ENCODE measurements at regions not wholly inside any gene's neighbourhood (a gene's known extent, or its start where the extent isn't known, plus 50 kb on each side); places are given as distances from the start of the nearest gene placed in this dataset.

GRCh38 chr13:67614013-67614412, 383.9 kb upstream of the PCDH9 start:
- Histone ChIP-seq H3K9ac (no peak overlapping the region), H2AFZ (ENCODE audit: low read depth) (no peak overlapping the region), H3K36me3 (ENCODE audit: insufficient read depth) (no peaks in the 10 kb centered on the region), H3K4me3 (IDR thresholded peaks at IDR 0.05; ENCODE audit: insufficient read depth, low read depth, low read length) (no peak overlapping the region), H3K79me2 (ENCODE audit: insufficient read depth, low read depth) (no peaks in the 10 kb centered on the region), H3K27me3 (ENCODE audit: insufficient read depth, low read depth) (no peaks in the 10 kb centered on the region), H3K4me1 (ENCODE audit: low read depth, poor library complexity, severe bottlenecking) (no peaks in the 10 kb centered on the region), H3K4me2 (no peak overlapping the region), H4K20me1 (ENCODE audit: insufficient read depth) (no peaks in the 10 kb centered on the region), H3K27ac (no peak overlapping the region)
- TF ChIP-seq CTCF (conservative IDR thresholded peaks at IDR 0.05; ENCODE audit: low read depth, low read length): no peak

GRCh38 chr13:67588607-67589006, 358.5 kb upstream of the PCDH9 start:
- H3K36me3 ChIP-seq (ENCODE audit: insufficient read depth): no peaks in the 10 kb centered on the region
- H3K4me3 ChIP-seq (IDR thresholded peaks at IDR 0.05; ENCODE audit: insufficient read depth, low read depth, low read length): no peak overlapping the region
- H3K27ac ChIP-seq: no peak overlapping the region
- no peak overlapping the region for H2AFZ ChIP-seq (ENCODE audit: low read depth)
- no peaks in the 10 kb centered on the region for H3K27me3 ChIP-seq (ENCODE audit: insufficient read depth, low read depth)
- no peaks in the 10 kb centered on the region for H3K4me1 ChIP-seq (ENCODE audit: low read depth, poor library complexity, severe bottlenecking)
- no peaks in the 10 kb centered on the region for H4K20me1 ChIP-seq (ENCODE audit: insufficient read depth)
- H3K4me2 ChIP-seq: no peak overlapping the region
- no peak overlapping the region for H3K9ac ChIP-seq
- H3K79me2 ChIP-seq (ENCODE audit: insufficient read depth, low read depth): no peaks in the 10 kb centered on the region
- TF ChIP-seq CTCF (conservative IDR thresholded peaks at IDR 0.05; ENCODE audit: low read depth, low read length): no peak

GRCh38 chr13:67577361-67577760, 347.2 kb upstream of the PCDH9 start:
- no peak overlapping the region for H3K27ac ChIP-seq
- no peak for TF ChIP-seq CTCF (conservative IDR thresholded peaks at IDR 0.05; ENCODE audit: low read depth, low read length)
- H3K4me2 ChIP-seq: no peak overlapping the region
- H3K36me3 ChIP-seq (ENCODE audit: insufficient read depth): no peaks in the 10 kb centered on the region
- H2AFZ ChIP-seq (ENCODE audit: low read depth): no peak overlapping the region
- no peak overlapping the region for H3K9ac ChIP-seq
- H4K20me1 ChIP-seq (ENCODE audit: insufficient read depth): no peaks in the 10 kb centered on the region
- H3K27me3 ChIP-seq (ENCODE audit: insufficient read depth, low read depth): no peaks in the 10 kb centered on the region
- no peak overlapping the region for H3K4me3 ChIP-seq (IDR thresholded peaks at IDR 0.05; ENCODE audit: insufficient read depth, low read depth, low read length)
- H3K4me1 ChIP-seq (ENCODE audit: low read depth, poor library complexity, severe bottlenecking): peaks cover 10% of the 10 kb centered on the region
- H3K79me2 ChIP-seq (ENCODE audit: insufficient read depth, low read depth): no peaks in the 10 kb centered on the region

GRCh38 chr13:67574320-67575233, 344.4 kb upstream of the PCDH9 start:
- TF ChIP-seq CTCF (conservative IDR thresholded peaks at IDR 0.05; ENCODE audit: low read depth, low read length): no peak
- H3K9ac ChIP-seq: no peak overlapping the region
- no peak overlapping the region for H3K4me3 ChIP-seq (IDR thresholded peaks at IDR 0.05; ENCODE audit: insufficient read depth, low read depth, low read length)
- no peak overlapping the region; the same call in 1 of the 2 replicates for H2AFZ ChIP-seq (ENCODE audit: low read depth)
- no peaks in the 10 kb centered on the region for H3K27me3 ChIP-seq (ENCODE audit: insufficient read depth, low read depth)
- no peaks in the 10 kb centered on the region for H4K20me1 ChIP-seq (ENCODE audit: insufficient read depth)
- no peaks in the 10 kb centered on the region for H3K79me2 ChIP-seq (ENCODE audit: insufficient read depth, low read depth)
- H3K4me1 ChIP-seq (ENCODE audit: low read depth, poor library complexity, severe bottlenecking): peaks cover 10% of the 10 kb centered on the region
- no peaks in the 10 kb centered on the region for H3K36me3 ChIP-seq (ENCODE audit: insufficient read depth)
- H3K27ac ChIP-seq: no peak overlapping the region
- no peak overlapping the region for H3K4me2 ChIP-seq
